WTC11 (cell line): ENCODE measurements at regions not wholly inside any gene's neighbourhood (a gene's known extent, or its start where the extent isn't known, plus 50 kb on each side); places are given as distances from the start of the nearest gene placed in this dataset.

Experiments
- ATAC-seq: fragments of 200-7000 bp; cut with Tn5 transposase; 2 replicates; pipeline ENCODE4 v1.10.0; 2021; ENCODE audit warnings: mild to moderate bottlenecking, moderate library complexity
- CTCF ChIA-PET: fragments of 300-600 bp; sonication (Branson Sonifier 250); formaldehyde crosslinking; loops from one replicate; lab custom pipeline; 2021; ENCODE audit warnings: antibody characterized with exemption; lab: Charles Lee
- POLR2A ChIA-PET: fragments of 350-600 bp; sonication (Branson Sonifier 250); formaldehyde crosslinking; loops from one replicate; lab custom pipeline; 2021; ENCODE audit warnings: antibody characterized with exemption; lab: Charles Lee
- DNase-seq: peaks from one replicate; pipeline ENCODE4 v3.0.0; 2021; ENCODE audit warnings: low spot score
- H3K27ac Mint-ChIP-seq: 2 replicates; pipeline ENCODE4 v1.8.0; 2021; ENCODE audit warnings: mixed read lengths
- H3K27me3 Mint-ChIP-seq: 2 replicates; pipeline ENCODE4 v1.8.0; 2021; ENCODE audit warnings: low read depth, mild to moderate bottlenecking, moderate library complexity, mixed read lengths
- H3K36me3 Mint-ChIP-seq: 2 replicates; pipeline ENCODE4 v1.8.0; 2021; ENCODE audit warnings: mixed read lengths
- H3K4me1 Mint-ChIP-seq: 2 replicates; pipeline ENCODE4 v1.8.0; 2022; ENCODE audit warnings: mixed read lengths
- H3K4me3 Mint-ChIP-seq: 2 replicates; pipeline ENCODE4 v1.8.0; 2021; ENCODE audit warnings: mild to moderate bottlenecking, moderate library complexity, mixed read lengths
- H3K9me3 Mint-ChIP-seq: 2 replicates; pipeline ENCODE4 v1.8.0; 2021; ENCODE audit warnings: mixed read lengths
- AR ChIP-seq: fragments of 250-450 bp; sonication (Bioruptor Pico); IDR thresholded peaks from 2 replicates; pipeline ENCODE4 v1.9.0; 2021; ENCODE audit warnings: mild to moderate bottlenecking
- ARID4B ChIP-seq: sonication (generic); formaldehyde crosslinking; IDR thresholded peaks from 2 replicates; pipeline ENCODE4 v1.8.0; 2023; ENCODE audit warnings: missing genetic modification reagents, mild to moderate bottlenecking, borderline replicate concordance
- ATF3 ChIP-seq: sonication (generic); formaldehyde crosslinking; conservative IDR thresholded peaks from 2 replicates; pipeline ENCODE4 v1.8.1; 2022; ENCODE audit warnings: mild to moderate bottlenecking, missing genetic modification reagents
- CREM ChIP-seq: sonication (generic); formaldehyde crosslinking; IDR thresholded peaks from 2 replicates; pipeline ENCODE4 v1.8.1; 2022; ENCODE audit warnings: mild to moderate bottlenecking, missing genetic modification reagents, moderate library complexity
- ESRRA ChIP-seq: sonication (generic); formaldehyde crosslinking; IDR thresholded peaks from 2 replicates; pipeline ENCODE4 v1.8.1; 2022; ENCODE audit warnings: mild to moderate bottlenecking, missing genetic modification reagents, borderline replicate concordance
- FOXP1 ChIP-seq: sonication (generic); formaldehyde crosslinking; IDR thresholded peaks from 2 replicates; pipeline ENCODE4 v1.8.0; 2022; ENCODE audit warnings: missing genetic modification reagents, mild to moderate bottlenecking, moderate library complexity, borderline replicate concordance
- FOXP4 ChIP-seq: sonication (generic); formaldehyde crosslinking; IDR thresholded peaks from 2 replicates; pipeline ENCODE4 v1.8.0; 2022; ENCODE audit warnings: mild to moderate bottlenecking, missing genetic modification reagents
- HMGA2 ChIP-seq: fragments of 250-450 bp; sonication (Bioruptor Pico); IDR thresholded peaks from 2 replicates; pipeline ENCODE4 v1.4.0; 2021; ENCODE audit warnings: mild to moderate bottlenecking, moderate library complexity
- NR2C2 ChIP-seq: sonication (generic); formaldehyde crosslinking; IDR thresholded peaks from 2 replicates; pipeline ENCODE4 v1.8.0; 2022; ENCODE audit warnings: mild to moderate bottlenecking, missing genetic modification reagents
- PREB ChIP-seq: sonication (generic); formaldehyde crosslinking; IDR thresholded peaks from 2 replicates; pipeline ENCODE4 v1.8.1; 2022; ENCODE audit warnings: mild to moderate bottlenecking, missing genetic modification reagents, moderate library complexity, borderline replicate concordance
- SMAD4 ChIP-seq: sonication (generic); formaldehyde crosslinking; IDR thresholded peaks from 2 replicates; pipeline ENCODE4 v1.8.0; 2022; ENCODE audit warnings: mild to moderate bottlenecking, missing genetic modification reagents
- SP1 ChIP-seq: sonication (generic); formaldehyde crosslinking; conservative IDR thresholded peaks from 2 replicates; pipeline ENCODE4 v1.8.1; 2022; ENCODE audit warnings: missing genetic modification reagents
- TCF7 ChIP-seq: sonication (generic); formaldehyde crosslinking; IDR thresholded peaks from 2 replicates; pipeline ENCODE4 v1.8.0; 2022; ENCODE audit warnings: mild to moderate bottlenecking, low read depth, missing genetic modification reagents, moderate library complexity
- TEAD4 ChIP-seq: sonication (generic); formaldehyde crosslinking; IDR thresholded peaks from 2 replicates; pipeline ENCODE4 v1.8.0; 2022; ENCODE audit warnings: mild to moderate bottlenecking, missing genetic modification reagents
- TP53 ChIP-seq: sonication (generic); formaldehyde crosslinking; IDR thresholded peaks from 2 replicates; pipeline ENCODE4 v1.8.1; 2023; ENCODE audit warnings: mild to moderate bottlenecking, missing genetic modification reagents
- ZNF317 ChIP-seq: sonication (generic); formaldehyde crosslinking; IDR thresholded peaks from 2 replicates; pipeline ENCODE4 v1.8.1; 2023; ENCODE audit warnings: low read depth, mild to moderate bottlenecking, moderate library complexity, missing genetic modification reagents, borderline replicate concordance
- ZNF416 ChIP-seq: fragments of 250-450 bp; sonication (Bioruptor Pico); IDR thresholded peaks from 2 replicates; pipeline ENCODE4 v1.9.0; 2021; ENCODE audit warnings: mild to moderate bottlenecking, inconsistent platforms
- ZSCAN18 ChIP-seq: fragments of 250-450 bp; sonication (Bioruptor Pico); IDR thresholded peaks from 2 replicates; pipeline ENCODE4 v2.1.2; 2022; ENCODE audit warnings: mild to moderate bottlenecking, moderate library complexity

GRCh38 chr12:88419794-88420193 lies 160.5 kb downstream of the KITLG start:
- no peak overlapping the region for H3K4me3 Mint-ChIP-seq
- CTCF ChIA-PET: no interaction called here
- no peaks in the 10 kb centered on the region for H3K36me3 Mint-ChIP-seq
- H3K27ac Mint-ChIP-seq: no peak overlapping the region
- H3K4me1 Mint-ChIP-seq: no peaks in the 10 kb centered on the region
- no peak for DNase-seq
- no peak for ATAC-seq
- no peaks in the 10 kb centered on the region for H3K27me3 Mint-ChIP-seq
- TF ChIP-seq SMAD4 (no peak), TCF7 (no peak), TP53 (CRISPR knock-in tag) (no peak), HMGA2 (CRISPR knock-in tag) (no peak), NR2C2 (CRISPR knock-in tag) (no peak), ZNF416 (CRISPR knock-in tag) (no peak), AR (no peak)
- POLR2A ChIA-PET: no interaction called here
- H3K9me3 Mint-ChIP-seq: no peaks in the 10 kb centered on the region

GRCh38 chr12:88420457-88420856 lies 159.8 kb downstream of the KITLG start:
- no peak for DNase-seq
- Mint-ChIP-seq H3K9me3 (no peaks in the 10 kb centered on the region), H3K4me1 (no peaks in the 10 kb centered on the region), H3K27me3 (no peaks in the 10 kb centered on the region), H3K36me3 (no peaks in the 10 kb centered on the region), H3K4me3 (no peak overlapping the region), H3K27ac (no peak overlapping the region)
- TF ChIP-seq PREB (no peak), CREM (CRISPR knock-in tag) (no peak), ZNF416 (CRISPR knock-in tag) (no peak), FOXP1 (CRISPR knock-in tag) (no peak), SP1 (CRISPR knock-in tag) (no peak), TEAD4 (CRISPR knock-in tag) (no peak), ZNF317 (CRISPR knock-in tag) (no peak), ATF3 (CRISPR knock-in tag) (no peak), FOXP4 (CRISPR knock-in tag) (no peak), ZSCAN18 (CRISPR knock-in tag) (no peak), ARID4B (CRISPR knock-in tag) (no peak), ESRRA (CRISPR knock-in tag) (no peak), HMGA2 (CRISPR knock-in tag) (no peak)
- CTCF ChIA-PET: no interaction called here
- POLR2A ChIA-PET: no interaction called here
- ATAC-seq: no peak
